ENCODE measurements at regions not wholly inside any gene's neighbourhood (a gene's known extent, or its start where the extent isn't known, plus 50 kb on each side); places are given as distances from the start of the nearest gene placed in this dataset.

DNA sequence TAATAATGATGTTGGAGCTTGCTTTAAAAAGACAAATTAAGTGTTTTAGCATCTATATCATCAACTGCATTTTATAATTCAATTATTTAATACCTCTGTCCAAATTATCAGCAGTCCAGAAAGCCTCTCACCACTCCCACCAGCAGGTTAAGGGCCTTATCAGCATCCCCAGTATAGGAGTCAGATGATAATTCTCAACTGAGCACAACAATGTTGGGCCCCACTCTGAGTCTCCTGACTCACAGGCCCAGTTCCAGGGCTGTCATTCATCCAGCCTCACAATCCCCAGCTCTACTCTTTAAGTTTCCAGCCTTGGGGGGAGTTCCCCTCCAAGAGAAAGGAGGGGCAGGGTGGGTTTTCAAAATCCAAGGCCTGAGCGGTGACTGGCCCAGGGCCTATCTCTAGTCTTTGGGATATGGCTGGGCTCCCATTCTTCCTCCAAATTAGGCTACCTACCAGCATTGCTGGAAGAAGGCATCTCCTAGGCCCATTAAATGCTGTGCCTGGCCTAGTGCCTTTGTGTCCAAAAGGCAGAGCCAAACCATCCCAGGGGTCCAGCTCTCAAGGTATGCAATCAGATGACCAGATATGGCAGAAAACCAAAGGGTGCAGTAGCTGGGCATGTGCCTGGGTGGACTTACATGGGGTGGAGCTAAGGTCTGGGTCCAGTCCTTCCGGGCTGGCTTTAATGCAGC is 134.1 kb downstream of the GLUL start:
- no peak for TF ChIP-seq CTCF (conservative IDR thresholded peaks at IDR 0.05 in 1 of 2, IDR thresholded peaks at IDR 0.05 in 1 of 2; ENCODE audit: low read depth in 1 of 2, low read length in 2 of 2)
- no peak for TF ChIP-seq EZH2 (IDR thresholded peaks at IDR 0.05; ENCODE audit: low read length, missing control alignments)
